Right lobe of liver (tissue), 6 donors: ENCODE measurements at regions not wholly inside any gene's neighbourhood (a gene's known extent, or its start where the extent isn't known, plus 50 kb on each side); places are given as distances from the start of the nearest gene placed in this dataset.
A peak's percentile ranks its signal among the peaks of the same experiment; 100 is the strongest.

ENCODE experiments used
- ATAC-seq, 4 donors: fragments of 200-7000 bp; cut with Tn5 transposase; one replicate each; pipeline ENCODE4 v1.9.1; 2020; ENCODE audit warnings: mild to moderate bottlenecking in 4 of 4, moderate library complexity in 4 of 4
- DNase-seq, 3 donors: peaks; one replicate each; pipeline ENCODE4 v3.0.0-alpha.2; 2020
- H3K27ac ChIP-seq, 3 donors: fragments of 200-600 bp; one replicate each; pipeline ENCODE4 v1.8.0; 2022
- H3K27me3 ChIP-seq, 2 donors: fragments of 200-600 bp; one replicate each; pipeline ENCODE4 v1.8.0; 2022
- H3K36me3 ChIP-seq, 4 donors: fragments of 200-600 bp; sonication (generic) in 1 of 4; one replicate each; pipeline versions ENCODE4 v1.5.1 to v1.8.0; 2017 to 2022; ENCODE audit warnings: control low read depth in 1 of 4
- H3K4me1 ChIP-seq, 4 donors: fragments of 200-600 bp; sonication (generic) in 1 of 4; one replicate each; pipeline versions ENCODE4 v1.5.1 to v1.8.0; 2017 to 2022; ENCODE audit warnings: control low read depth in 1 of 4
- H3K4me3 ChIP-seq, 3 donors: fragments of 200-600 bp; one replicate each; pipeline ENCODE4 v1.8.0; 2022
- H3K9me3 ChIP-seq, 4 donors: fragments of 200-600 bp; sonication (generic) in 1 of 4; one replicate each; pipeline versions ENCODE4 v1.5.1 to v1.8.0; 2017 to 2022; ENCODE audit warnings: control low read depth in 1 of 4
- CTCF ChIP-seq, 4 donors: fragments of 200-600 bp in 3 of 4; fragments of 450-650 bp in 1 of 4; IDR thresholded peaks; one replicate each; pipeline versions ENCODE4 v1.5.1 to v1.8.0; 2016 to 2022; ENCODE audit warnings: antibody characterized with exemption in 4 of 4, mild to moderate bottlenecking in 2 of 4
- POLR2A ChIP-seq: fragments of 450-650 bp; IDR thresholded peaks from one replicate; pipeline ENCODE4 v1.6.1; 2017; ENCODE audit warnings: antibody characterized with exemption, mild to moderate bottlenecking
- WGBS: methylation state at CpG from one replicate; pipeline ENCODE4 v1.1.6; 2018; ENCODE audit warnings: low coverage, low lambda C conversion rate; ENCODE audit not compliant: insufficient coverage; ENCODE audit errors: missing lambda C conversion rate; 5-methylcytosine and 5-hydroxymethylcytosine counted together
- intact Hi-C, 2 donors: fragments of 100-400 bp; cut with DNase I; formaldehyde crosslinking; loops; one replicate each; pipeline versions ENCODE4 v1.11.2 to v1.14.1; 2022
- donor health status: DM: no; HTN: yes; CAD: no.
- donor health status: DM: no; HTN: no; CAD: no.
- donor health status: DM: no; HTN: no; CAD: no.
- donor health status: DM: no; HTN: yes; CAD: no.
- donor health status: DM: no; HTN: yes; CAD: no.

DNA sequence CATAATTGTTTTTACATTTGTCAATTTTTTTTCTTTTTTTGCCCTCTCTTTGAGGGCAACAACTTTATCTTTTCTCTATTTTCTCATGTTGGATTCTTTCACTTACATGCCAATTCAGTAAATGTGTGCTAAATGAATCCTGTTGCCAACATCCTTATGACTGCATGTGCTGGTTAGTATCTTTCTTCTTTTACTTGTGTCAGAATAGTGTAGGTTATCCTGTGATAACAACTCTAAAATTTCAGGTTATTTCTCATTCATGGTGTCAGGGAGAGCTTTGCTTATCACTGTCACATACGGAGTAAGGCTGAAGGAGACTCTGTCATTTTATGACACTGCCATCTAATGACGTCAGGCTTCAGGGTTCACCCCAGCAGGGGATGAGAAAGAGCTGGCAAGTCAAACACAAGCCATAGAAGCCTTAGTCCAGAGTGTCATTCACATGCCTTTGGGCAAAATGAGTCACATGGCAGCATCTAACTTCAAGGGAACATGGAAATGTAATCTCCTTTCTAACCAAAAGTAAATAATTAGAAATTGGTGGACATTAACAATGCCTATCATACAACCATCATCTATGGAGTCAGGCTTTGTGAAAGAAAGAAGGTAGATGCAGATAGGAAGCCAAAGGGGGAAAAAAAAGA, 242.5 kb upstream of the ATP2B1 start:
- TF ChIP-seq POLR2A (no peak), CTCF (IDR thresholded peaks at IDR 0.05) (no peak)
- no peaks in the 10 kb centered on the region for H3K4me1 ChIP-seq
- DNase-seq (no peak), ATAC-seq (no peak)
- no peaks in the 10 kb centered on the region for H3K9me3 ChIP-seq
- H3K27ac ChIP-seq = no peak overlapping the region
- intact Hi-C loops = no loop called here
- no peak overlapping the region for H3K4me3 ChIP-seq
- H3K36me3 ChIP-seq = no peaks in the 10 kb centered on the region
- 34% methylated on average over 2 of the region's 2 CpGs for WGBS
- H3K27me3 ChIP-seq = no peaks in the 10 kb centered on the region

DNA sequence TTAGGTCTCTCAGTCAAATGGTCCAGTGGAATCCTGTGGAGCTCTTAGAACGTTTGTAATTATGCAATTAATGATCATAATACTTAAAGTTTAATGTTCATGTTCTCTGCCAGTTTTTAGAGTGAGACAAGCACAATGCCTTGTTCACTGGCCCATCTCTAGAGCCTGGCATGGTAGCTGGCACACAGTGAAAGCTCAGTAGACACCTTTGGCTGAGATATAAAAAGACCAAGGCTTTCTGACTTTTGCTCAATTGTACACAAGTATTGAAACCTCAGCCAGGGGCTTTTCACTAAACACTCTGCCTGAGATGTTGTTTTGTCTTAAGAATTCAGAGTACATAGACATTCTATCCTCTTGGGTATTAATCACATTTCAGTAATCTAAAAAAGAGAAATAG, 241.8 kb upstream of the ATP2B1 start:
- no peaks in the 10 kb centered on the region for H3K4me1 ChIP-seq
- no peak for ATAC-seq
- H3K4me3 ChIP-seq = no peak overlapping the region
- no peak for TF ChIP-seq POLR2A
- TF ChIP-seq CTCF (IDR thresholded peaks at IDR 0.05) = no peak
- no peaks in the 10 kb centered on the region for H3K27me3 ChIP-seq
- DNase-seq = no peak
- H3K27ac ChIP-seq = no peak overlapping the region
- 20% methylated on average over 1 of the region's 1 CpG for WGBS
- H3K9me3 ChIP-seq = no peaks in the 10 kb centered on the region
- intact Hi-C loops = no loop called here
- no peaks in the 10 kb centered on the region for H3K36me3 ChIP-seq

GRCh38 chr12:89949457-89950195, 241.0 kb upstream of the ATP2B1 start:
- intact Hi-C loops = no loop called here
- no peak overlapping the region for H3K4me3 ChIP-seq
- TF ChIP-seq CTCF (IDR thresholded peaks at IDR 0.05) = peak in 2 of 4 donors; percentile 4 to 13
- no peak for TF ChIP-seq POLR2A
- 43% methylated on average over 4 of the region's 4 CpGs for WGBS
- DNase-seq = no peak
- no peaks in the 10 kb centered on the region for H3K36me3 ChIP-seq
- H3K27ac ChIP-seq = no peak overlapping the region
- no peaks in the 10 kb centered on the region for H3K27me3 ChIP-seq
- H3K9me3 ChIP-seq = no peaks in the 10 kb centered on the region
- peak in 3 of 4 donors; percentile 17 to 64 (median 63) for ATAC-seq
- H3K4me1 ChIP-seq = no peaks in the 10 kb centered on the region

DNA sequence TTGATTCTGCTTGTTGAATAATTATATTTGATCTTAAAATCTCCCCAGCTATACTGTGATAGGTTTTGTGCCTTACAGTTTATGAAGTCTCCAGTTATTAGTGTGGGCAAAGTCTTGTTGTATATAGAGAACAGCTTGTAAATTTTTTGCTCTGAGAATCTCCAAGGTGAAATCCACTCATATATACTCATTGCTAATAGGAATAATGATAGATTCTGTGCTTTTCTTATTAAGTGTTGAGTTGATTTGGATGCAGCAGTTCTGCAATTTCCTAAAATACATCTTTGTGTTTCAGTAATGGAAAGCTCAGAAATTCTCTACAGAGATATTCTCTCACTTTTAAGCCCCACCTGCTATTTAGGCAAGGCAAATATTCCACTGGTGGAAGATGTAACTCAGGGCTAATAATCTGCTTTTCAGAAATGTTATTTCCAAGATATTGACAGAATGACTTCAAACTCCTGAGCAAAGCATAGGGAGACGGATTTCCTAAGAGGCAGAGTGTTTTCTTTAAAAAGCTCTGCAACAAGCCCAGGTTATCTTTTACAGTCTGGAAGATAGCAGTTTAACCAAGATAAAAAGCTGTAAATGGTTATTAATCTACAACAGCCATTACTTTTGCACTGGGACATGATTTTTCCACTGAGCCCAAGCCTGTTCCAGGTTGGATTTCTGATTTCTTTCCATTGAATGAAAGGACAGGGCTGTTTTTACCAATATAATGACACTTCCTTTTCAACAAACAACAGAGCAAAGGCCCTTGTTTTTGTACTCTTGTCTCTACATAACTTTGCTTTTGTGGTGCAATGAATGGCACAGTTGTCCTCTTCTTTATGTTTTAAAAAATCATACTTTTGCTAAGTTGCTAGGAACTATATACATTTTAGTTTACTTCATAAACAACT, 239.9 kb upstream of the ATP2B1 start:
- Histone ChIP-seq H3K27ac (no peak overlapping the region), H3K27me3 (no peaks in the 10 kb centered on the region), H3K4me1 (no peaks in the 10 kb centered on the region), H3K9me3 (no peaks in the 10 kb centered on the region), H3K36me3 (no peaks in the 10 kb centered on the region), H3K4me3 (no peak overlapping the region)
- intact Hi-C loops = no loop called here
- ATAC-seq (no peak), DNase-seq (no peak)
- WGBS = 59% methylated on average over 1 of the region's 1 CpG
- TF ChIP-seq POLR2A (no peak), CTCF (IDR thresholded peaks at IDR 0.05) (no peak)
